GM23338 (cell line): ENCODE measurements at regions not wholly inside any gene's neighbourhood (a gene's known extent, or its start where the extent isn't known, plus 50 kb on each side); places are given as distances from the start of the nearest gene placed in this dataset.

ENCODE experiments used
- ATAC-seq: fragments of 200-7000 bp; cut with Tn5 transposase; 3 replicates; pipeline ENCODE4 v1.9.1; 2020
- DNase-seq: peaks from one replicate; pipeline ENCODE4 v3.0.0-alpha.2; 2015; ENCODE audit warnings: low spot score
- H2AFZ ChIP-seq: fragments of 200-600 bp; sonication (generic); 2 replicates; pipeline ENCODE4 v1.8.0; 2016; ENCODE audit warnings: antibody characterized with exemption, mild to moderate bottlenecking, moderate library complexity
- H3F3A ChIP-seq: fragments of 200-600 bp; sonication (generic); replicated peaks from 2 replicates; pipeline ENCODE4 v1.8.0; 2017; ENCODE audit warnings: antibody characterized with exemption, mixed run types, low read depth
- H3K27ac ChIP-seq: fragments of 200-600 bp; sonication (generic); 2 replicates; pipeline ENCODE4 v1.6.1; 2016; ENCODE audit warnings: low read depth
- H3K27me3 ChIP-seq: fragments of 200-600 bp; sonication (generic); 2 replicates; pipeline ENCODE4 v1.8.0; 2016; ENCODE audit warnings: mild to moderate bottlenecking, mixed run types, moderate library complexity; ENCODE audit not compliant: insufficient read depth
- H3K36me3 ChIP-seq: fragments of 200-600 bp; sonication (generic); 2 replicates; pipeline ENCODE4 v1.8.0; 2016; ENCODE audit warnings: mild to moderate bottlenecking; ENCODE audit not compliant: insufficient read depth
- H3K4me1 ChIP-seq: fragments of 200-600 bp; sonication (generic); 2 replicates; pipeline ENCODE4 v1.8.0; 2016; ENCODE audit warnings: mild to moderate bottlenecking, moderate library complexity; ENCODE audit not compliant: insufficient read depth
- H3K4me2 ChIP-seq: fragments of 200-600 bp; sonication (generic); 2 replicates; pipeline ENCODE4 v1.7.1; 2017; ENCODE audit warnings: mixed run types
- H3K4me3 ChIP-seq: fragments of 200-600 bp; sonication (generic); 2 replicates; pipeline ENCODE4 v1.6.1; 2016; ENCODE audit warnings: mixed run types
- H3K79me2 ChIP-seq: fragments of 200-600 bp; sonication (generic); replicated peaks from 2 replicates; pipeline ENCODE4 v1.8.0; 2017; ENCODE audit warnings: mild to moderate bottlenecking; ENCODE audit not compliant: insufficient read depth
- H3K9me2 ChIP-seq: fragments of 200-600 bp; sonication (generic); 2 replicates; pipeline ENCODE4 v1.8.0; 2017; ENCODE audit not compliant: insufficient read depth
- H4K20me1 ChIP-seq: fragments of 200-600 bp; sonication (generic); replicated peaks from 2 replicates; pipeline ENCODE4 v1.8.0; 2017; ENCODE audit warnings: mild to moderate bottlenecking; ENCODE audit not compliant: insufficient read depth
- H3K27ac Mint-ChIP-seq: 2 replicates; pipeline ENCODE4 v1.8.0; 2020; ENCODE audit warnings: inconsistent platforms, mild to moderate bottlenecking, moderate library complexity, mixed read lengths
- H3K27me3 Mint-ChIP-seq: 3 replicates; pipeline ENCODE4 v1.8.0; 2022; ENCODE audit warnings: low read depth, mild to moderate bottlenecking, moderate library complexity, mixed read lengths, inconsistent platforms; ENCODE audit not compliant: insufficient read depth, poor library complexity
- H3K36me3 Mint-ChIP-seq: 3 replicates; pipeline ENCODE4 v1.8.0; 2021; ENCODE audit warnings: low read depth, mild to moderate bottlenecking, inconsistent platforms, moderate library complexity, mixed read lengths
- H3K4me1 Mint-ChIP-seq: 3 replicates; pipeline ENCODE4 v1.8.0; 2020; ENCODE audit warnings: mild to moderate bottlenecking, inconsistent platforms, mixed read lengths
- H3K4me3 Mint-ChIP-seq: 3 replicates; pipeline ENCODE4 v1.8.0; 2021; ENCODE audit warnings: moderate library complexity, mild to moderate bottlenecking, inconsistent platforms, mixed read lengths
- H3K9me3 Mint-ChIP-seq: 3 replicates; pipeline ENCODE4 v1.8.0; 2020; ENCODE audit warnings: moderate library complexity, mild to moderate bottlenecking, inconsistent platforms, mixed read lengths
- CREB1 ChIP-seq: fragments of 250-450 bp; sonication (Bioruptor Pico); IDR thresholded peaks from 2 replicates; pipeline ENCODE4 v1.5.0; 2020; ENCODE audit warnings: low read depth, mild to moderate bottlenecking, moderate library complexity
- EZH2 ChIP-seq: fragments of 200-600 bp; sonication (generic); IDR thresholded peaks from one replicate; pipeline ENCODE4 v1.8.0; 2017; ENCODE audit warnings: antibody characterized with exemption, mild to moderate bottlenecking, low read depth; ENCODE audit not compliant: unreplicated experiment
- EZH2phosphoT487 ChIP-seq: fragments of 200-600 bp; sonication (generic); IDR thresholded peaks from one replicate; pipeline ENCODE4 v1.8.1; 2018; ENCODE audit warnings: antibody characterized with exemption; ENCODE audit not compliant: unreplicated experiment
- JUNB ChIP-seq: IDR thresholded peaks from one replicate; pipeline ENCODE4 v1.6.1; 2016; ENCODE audit warnings: antibody characterized with exemption; ENCODE audit not compliant: unreplicated experiment
- NANOG ChIP-seq: IDR thresholded peaks from 2 replicates; pipeline ENCODE4 v1.6.1; 2016; ENCODE audit warnings: antibody characterized with exemption, borderline replicate concordance
- POLR2AphosphoS5 ChIP-seq: IDR thresholded peaks from 2 replicates; pipeline ENCODE4 v1.6.1; 2016; ENCODE audit warnings: antibody characterized with exemption, low read depth
- STAT1 ChIP-seq: IDR thresholded peaks from one replicate; pipeline ENCODE4 v1.6.1; 2016; ENCODE audit warnings: antibody characterized with exemption; ENCODE audit not compliant: unreplicated experiment
- ZNF114 ChIP-seq: fragments of 250-450 bp; sonication (Bioruptor Pico); IDR thresholded peaks from 2 replicates; pipeline ENCODE4 v1.5.0; 2020; ENCODE audit warnings: mild to moderate bottlenecking, moderate library complexity
- ZNF331 ChIP-seq: fragments of 250-450 bp; sonication (Bioruptor Pico); IDR thresholded peaks from 2 replicates; pipeline ENCODE4 v1.5.0; 2020; ENCODE audit warnings: low read depth, mild to moderate bottlenecking, moderate library complexity
- TF ChIP-seq, protein P1 (sequence below): IDR thresholded peaks from 2 replicates; pipeline ENCODE4 v1.6.1; 2016; ENCODE audit warnings: antibody characterized with exemption
- TF ChIP-seq, protein P2 (sequence below), 2 experiments: fragments of 200-600 bp in 1 of 2; sonication (generic) in 1 of 2; conservative IDR thresholded peaks; 2 replicates each; pipeline versions ENCODE4 v1.5.1 to v1.6.1; 2016 to 2017; ENCODE audit warnings: antibody characterized with exemption in 2 of 2, low read depth in 2 of 2, mild to moderate bottlenecking in 2 of 2, moderate library complexity in 1 of 2
- TF ChIP-seq, protein P3 (sequence below): fragments of 250-450 bp; sonication (Bioruptor Pico); IDR thresholded peaks from 2 replicates; pipeline ENCODE4 v1.5.0; 2020; ENCODE audit warnings: mild to moderate bottlenecking, moderate library complexity
- TF ChIP-seq, protein P4 (sequence below): IDR thresholded peaks from one replicate; pipeline ENCODE4 v1.6.1; 2018; ENCODE audit warnings: antibody characterized with exemption; ENCODE audit not compliant: unreplicated experiment

- Histone ChIP-seq H3K27me3 (no peaks in the 10 kb centered on the region), H2AFZ (no peak overlapping the region), H3K27ac (no peak overlapping the region), H3K36me3 (no peaks in the 10 kb centered on the region), H3K9me2 (no peaks in the 10 kb centered on the region; the same call in 1 of the 2 replicates), H3K79me2 (no peaks in the 10 kb centered on the region), H3K4me1 (peaks cover 19% of the 10 kb centered on the region), H3K4me2 (no peak overlapping the region), H3F3A (no peaks in the 10 kb centered on the region), H3K4me3 (no peak overlapping the region), H4K20me1 (no peaks in the 10 kb centered on the region)
- Mint-ChIP-seq H3K27me3 (peaks cover 4% of the 10 kb centered on the region), H3K9me3 (0 out of 3 replicates have a peak, but pooled peaks cover 3% of the 10 kb centered on the region), H3K4me1 (peaks cover 39% of the 10 kb centered on the region), H3K36me3 (no peaks in the 10 kb centered on the region), H3K27ac (no peak overlapping the region), H3K4me3 (no peak overlapping the region)
- TF ChIP-seq, protein P1, sequence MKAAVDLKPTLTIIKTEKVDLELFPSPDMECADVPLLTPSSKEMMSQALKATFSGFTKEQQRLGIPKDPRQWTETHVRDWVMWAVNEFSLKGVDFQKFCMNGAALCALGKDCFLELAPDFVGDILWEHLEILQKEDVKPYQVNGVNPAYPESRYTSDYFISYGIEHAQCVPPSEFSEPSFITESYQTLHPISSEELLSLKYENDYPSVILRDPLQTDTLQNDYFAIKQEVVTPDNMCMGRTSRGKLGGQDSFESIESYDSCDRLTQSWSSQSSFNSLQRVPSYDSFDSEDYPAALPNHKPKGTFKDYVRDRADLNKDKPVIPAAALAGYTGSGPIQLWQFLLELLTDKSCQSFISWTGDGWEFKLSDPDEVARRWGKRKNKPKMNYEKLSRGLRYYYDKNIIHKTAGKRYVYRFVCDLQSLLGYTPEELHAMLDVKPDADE: no peak
- TF ChIP-seq NANOG: no peak
- TF ChIP-seq EZH2: no peak
- no peak for TF ChIP-seq POLR2AphosphoS5
- no peak for TF ChIP-seq EZH2phosphoT487
- no peak for TF ChIP-seq STAT1
- TF ChIP-seq ZNF114: no peak
- TF ChIP-seq, protein P2, sequence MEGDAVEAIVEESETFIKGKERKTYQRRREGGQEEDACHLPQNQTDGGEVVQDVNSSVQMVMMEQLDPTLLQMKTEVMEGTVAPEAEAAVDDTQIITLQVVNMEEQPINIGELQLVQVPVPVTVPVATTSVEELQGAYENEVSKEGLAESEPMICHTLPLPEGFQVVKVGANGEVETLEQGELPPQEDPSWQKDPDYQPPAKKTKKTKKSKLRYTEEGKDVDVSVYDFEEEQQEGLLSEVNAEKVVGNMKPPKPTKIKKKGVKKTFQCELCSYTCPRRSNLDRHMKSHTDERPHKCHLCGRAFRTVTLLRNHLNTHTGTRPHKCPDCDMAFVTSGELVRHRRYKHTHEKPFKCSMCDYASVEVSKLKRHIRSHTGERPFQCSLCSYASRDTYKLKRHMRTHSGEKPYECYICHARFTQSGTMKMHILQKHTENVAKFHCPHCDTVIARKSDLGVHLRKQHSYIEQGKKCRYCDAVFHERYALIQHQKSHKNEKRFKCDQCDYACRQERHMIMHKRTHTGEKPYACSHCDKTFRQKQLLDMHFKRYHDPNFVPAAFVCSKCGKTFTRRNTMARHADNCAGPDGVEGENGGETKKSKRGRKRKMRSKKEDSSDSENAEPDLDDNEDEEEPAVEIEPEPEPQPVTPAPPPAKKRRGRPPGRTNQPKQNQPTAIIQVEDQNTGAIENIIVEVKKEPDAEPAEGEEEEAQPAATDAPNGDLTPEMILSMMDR (conservative IDR thresholded peaks at IDR 0.05; ENCODE audit: low read depth in 2 of 2): no peak
- no peak for TF ChIP-seq ZNF331 (CRISPR knock-in tag)
- TF ChIP-seq, protein P3, sequence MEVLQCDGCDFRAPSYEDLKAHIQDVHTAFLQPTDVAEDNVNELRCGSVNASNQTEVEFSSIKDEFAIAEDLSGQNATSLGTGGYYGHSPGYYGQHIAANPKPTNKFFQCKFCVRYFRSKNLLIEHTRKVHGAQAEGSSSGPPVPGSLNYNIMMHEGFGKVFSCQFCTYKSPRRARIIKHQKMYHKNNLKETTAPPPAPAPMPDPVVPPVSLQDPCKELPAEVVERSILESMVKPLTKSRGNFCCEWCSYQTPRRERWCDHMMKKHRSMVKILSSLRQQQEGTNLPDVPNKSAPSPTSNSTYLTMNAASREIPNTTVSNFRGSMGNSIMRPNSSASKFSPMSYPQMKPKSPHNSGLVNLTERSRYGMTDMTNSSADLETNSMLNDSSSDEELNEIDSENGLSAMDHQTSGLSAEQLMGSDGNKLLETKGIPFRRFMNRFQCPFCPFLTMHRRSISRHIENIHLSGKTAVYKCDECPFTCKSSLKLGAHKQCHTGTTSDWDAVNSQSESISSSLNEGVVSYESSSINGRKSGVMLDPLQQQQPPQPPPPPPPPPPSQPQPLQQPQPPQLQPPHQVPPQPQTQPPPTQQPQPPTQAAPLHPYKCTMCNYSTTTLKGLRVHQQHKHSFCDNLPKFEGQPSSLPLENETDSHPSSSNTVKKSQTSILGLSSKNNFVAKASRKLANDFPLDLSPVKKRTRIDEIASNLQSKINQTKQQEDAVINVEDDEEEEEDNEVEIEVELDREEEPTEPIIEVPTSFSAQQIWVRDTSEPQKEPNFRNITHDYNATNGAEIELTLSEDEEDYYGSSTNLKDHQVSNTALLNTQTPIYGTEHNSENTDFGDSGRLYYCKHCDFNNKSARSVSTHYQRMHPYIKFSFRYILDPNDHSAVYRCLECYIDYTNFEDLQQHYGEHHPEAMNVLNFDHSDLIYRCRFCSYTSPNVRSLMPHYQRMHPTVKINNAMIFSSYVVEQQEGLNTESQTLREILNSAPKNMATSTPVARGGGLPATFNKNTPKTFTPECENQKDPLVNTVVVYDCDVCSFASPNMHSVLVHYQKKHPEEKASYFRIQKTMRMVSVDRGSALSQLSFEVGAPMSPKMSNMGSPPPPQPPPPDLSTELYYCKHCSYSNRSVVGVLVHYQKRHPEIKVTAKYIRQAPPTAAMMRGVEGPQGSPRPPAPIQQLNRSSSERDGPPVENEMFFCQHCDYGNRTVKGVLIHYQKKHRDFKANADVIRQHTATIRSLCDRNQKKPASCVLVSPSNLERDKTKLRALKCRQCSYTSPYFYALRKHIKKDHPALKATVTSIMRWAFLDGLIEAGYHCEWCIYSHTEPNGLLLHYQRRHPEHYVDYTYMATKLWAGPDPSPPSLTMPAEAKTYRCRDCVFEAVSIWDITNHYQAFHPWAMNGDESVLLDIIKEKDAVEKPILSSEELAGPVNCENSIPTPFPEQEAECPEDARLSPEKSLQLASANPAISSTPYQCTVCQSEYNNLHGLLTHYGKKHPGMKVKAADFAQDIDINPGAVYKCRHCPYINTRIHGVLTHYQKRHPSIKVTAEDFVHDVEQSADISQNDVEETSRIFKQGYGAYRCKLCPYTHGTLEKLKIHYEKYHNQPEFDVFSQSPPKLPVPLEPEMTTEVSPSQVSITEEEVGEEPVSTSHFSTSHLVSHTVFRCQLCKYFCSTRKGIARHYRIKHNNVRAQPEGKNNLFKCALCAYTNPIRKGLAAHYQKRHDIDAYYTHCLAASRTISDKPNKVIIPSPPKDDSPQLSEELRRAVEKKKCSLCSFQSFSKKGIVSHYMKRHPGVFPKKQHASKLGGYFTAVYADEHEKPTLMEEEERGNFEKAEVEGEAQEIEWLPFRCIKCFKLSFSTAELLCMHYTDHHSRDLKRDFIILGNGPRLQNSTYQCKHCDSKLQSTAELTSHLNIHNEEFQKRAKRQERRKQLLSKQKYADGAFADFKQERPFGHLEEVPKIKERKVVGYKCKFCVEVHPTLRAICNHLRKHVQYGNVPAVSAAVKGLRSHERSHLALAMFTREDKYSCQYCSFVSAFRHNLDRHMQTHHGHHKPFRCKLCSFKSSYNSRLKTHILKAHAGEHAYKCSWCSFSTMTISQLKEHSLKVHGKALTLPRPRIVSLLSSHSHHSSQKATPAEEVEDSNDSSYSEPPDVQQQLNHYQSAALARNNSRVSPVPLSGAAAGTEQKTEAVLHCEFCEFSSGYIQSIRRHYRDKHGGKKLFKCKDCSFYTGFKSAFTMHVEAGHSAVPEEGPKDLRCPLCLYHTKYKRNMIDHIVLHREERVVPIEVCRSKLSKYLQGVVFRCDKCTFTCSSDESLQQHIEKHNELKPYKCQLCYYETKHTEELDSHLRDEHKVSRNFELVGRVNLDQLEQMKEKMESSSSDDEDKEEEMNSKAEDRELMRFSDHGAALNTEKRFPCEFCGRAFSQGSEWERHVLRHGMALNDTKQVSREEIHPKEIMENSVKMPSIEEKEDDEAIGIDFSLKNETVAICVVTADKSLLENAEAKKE: no peak
- no peak for TF ChIP-seq JUNB
- TF ChIP-seq, protein P4, sequence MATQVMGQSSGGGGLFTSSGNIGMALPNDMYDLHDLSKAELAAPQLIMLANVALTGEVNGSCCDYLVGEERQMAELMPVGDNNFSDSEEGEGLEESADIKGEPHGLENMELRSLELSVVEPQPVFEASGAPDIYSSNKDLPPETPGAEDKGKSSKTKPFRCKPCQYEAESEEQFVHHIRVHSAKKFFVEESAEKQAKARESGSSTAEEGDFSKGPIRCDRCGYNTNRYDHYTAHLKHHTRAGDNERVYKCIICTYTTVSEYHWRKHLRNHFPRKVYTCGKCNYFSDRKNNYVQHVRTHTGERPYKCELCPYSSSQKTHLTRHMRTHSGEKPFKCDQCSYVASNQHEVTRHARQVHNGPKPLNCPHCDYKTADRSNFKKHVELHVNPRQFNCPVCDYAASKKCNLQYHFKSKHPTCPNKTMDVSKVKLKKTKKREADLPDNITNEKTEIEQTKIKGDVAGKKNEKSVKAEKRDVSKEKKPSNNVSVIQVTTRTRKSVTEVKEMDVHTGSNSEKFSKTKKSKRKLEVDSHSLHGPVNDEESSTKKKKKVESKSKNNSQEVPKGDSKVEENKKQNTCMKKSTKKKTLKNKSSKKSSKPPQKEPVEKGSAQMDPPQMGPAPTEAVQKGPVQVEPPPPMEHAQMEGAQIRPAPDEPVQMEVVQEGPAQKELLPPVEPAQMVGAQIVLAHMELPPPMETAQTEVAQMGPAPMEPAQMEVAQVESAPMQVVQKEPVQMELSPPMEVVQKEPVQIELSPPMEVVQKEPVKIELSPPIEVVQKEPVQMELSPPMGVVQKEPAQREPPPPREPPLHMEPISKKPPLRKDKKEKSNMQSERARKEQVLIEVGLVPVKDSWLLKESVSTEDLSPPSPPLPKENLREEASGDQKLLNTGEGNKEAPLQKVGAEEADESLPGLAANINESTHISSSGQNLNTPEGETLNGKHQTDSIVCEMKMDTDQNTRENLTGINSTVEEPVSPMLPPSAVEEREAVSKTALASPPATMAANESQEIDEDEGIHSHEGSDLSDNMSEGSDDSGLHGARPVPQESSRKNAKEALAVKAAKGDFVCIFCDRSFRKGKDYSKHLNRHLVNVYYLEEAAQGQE: no peak
- TF ChIP-seq CREB1 (CRISPR knock-in tag): no peak
- DNase-seq (no peak), ATAC-seq (no peak)
Measured at GRCh38 chr3:182198345-182198744, 486.6 kb downstream of the SOX2 start.
